Pancreas (tissue), 10 donors: ENCODE measurements at regions not wholly inside any gene's neighbourhood (a gene's known extent, or its start where the extent isn't known, plus 50 kb on each side); places are given as distances from the start of the nearest gene placed in this dataset.

Experiments used
- ATAC-seq, 4 donors: fragments of 200-7000 bp; cut with Tn5 transposase; one replicate each; pipeline versions ENCODE4 v1.8.0 to v1.9.1; 2020; ENCODE audit warnings: mild to moderate bottlenecking in 4 of 4, moderate library complexity in 4 of 4
- DNase-seq, 6 donors: peaks; one replicate each; pipeline ENCODE4 v3.0.0-alpha.2; 2020
- FAIRE-seq: peaks from 2 replicates; lab custom pipeline; 2012; peaks lifted over from hg19 to GRCh38; lab: Jason Lieb, UNC
- H3K27ac ChIP-seq, 4 donors: fragments of 200-600 bp; sonication (generic); 1 replicate in 3 of 4; 2 replicates in 1 of 4; pipeline versions ENCODE4 v1.5.0 to v1.8.0; 2020
- H3K27me3 ChIP-seq, 4 donors: fragments of 200-600 bp; one replicate each; pipeline ENCODE4 v1.8.0; 2021
- H3K36me3 ChIP-seq, 3 donors: fragments of 200-600 bp; sonication (generic) in 1 of 3; one replicate each; pipeline versions ENCODE4 v1.5.0 to v1.8.0; 2020 to 2021
- H3K4me1 ChIP-seq, 3 donors: fragments of 200-600 bp; one replicate each; pipeline ENCODE4 v1.8.0; 2021
- H3K4me3 ChIP-seq, 4 donors: fragments of 200-600 bp; sonication (generic) in 2 of 4; one replicate each; pipeline versions ENCODE4 v1.5.0 to v1.8.0; 2020 to 2021
- H3K9me3 ChIP-seq, 4 donors: fragments of 200-600 bp; one replicate each; pipeline ENCODE4 v1.8.0; 2021
- WGBS, 2 donors: extraction: QIAGEN DNeasy Blood & Tissue Kit; methylation state at CpG; one replicate each; pipeline ENCODE4 v1.1.7; 2013; 5-methylcytosine and 5-hydroxymethylcytosine counted together
- intact Hi-C, 3 donors: fragments of 100-400 bp; cut with DNase I; formaldehyde crosslinking; loops; one replicate each; pipeline versions ENCODE4 v1.11.1 to v1.14.2; 2022
- TF ChIP-seq, protein P1 (sequence below), 4 donors: fragments of 200-600 bp; sonication (generic) in 3 of 4; IDR thresholded peaks; one replicate each; pipeline versions ENCODE4 v1.5.0 to v1.8.0; 2021; ENCODE audit warnings: antibody characterized with exemption in 4 of 4
- donor health status: healthy with polysubstance abuse.
- donor health status: DM: no; HTN: no; CAD: no; lungs with moderate emphysema.
- donor health status: DM: no; HTN: no; CAD: no.
- donor health status: control.
- donor health status: control.
- donor health status: Bipolar disorder and iron deficiency.
- donor health status: DM: yes; HTN: yes; CAD: no.
- donor health status: DM: no; HTN: no; CAD: no.
- donor health status: DM: no; HTN: no; CAD: no.
- donor health status: DM: yes; HTN: yes; CAD: no.

DNA sequence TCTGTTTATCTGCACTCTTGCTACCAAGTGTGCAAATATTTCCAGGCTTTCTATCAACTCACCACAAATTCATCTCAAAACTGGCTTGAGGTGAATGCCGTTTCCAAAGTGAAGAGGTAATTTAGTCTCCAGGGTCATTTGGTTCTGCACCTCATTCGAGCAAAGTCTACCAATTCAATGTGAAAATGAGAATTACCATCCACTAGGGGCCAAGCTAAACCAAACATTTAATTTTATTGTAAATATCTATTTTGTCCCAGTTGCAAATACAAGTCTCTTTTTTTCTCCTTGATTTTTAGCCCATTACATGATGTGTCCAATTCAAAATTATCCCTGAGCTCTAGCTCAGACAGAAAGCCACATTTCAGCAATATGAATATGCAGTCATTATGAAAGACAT is 152.3 kb upstream of the PTBP2 start:
- H3K9me3 ChIP-seq = no peaks in the 10 kb centered on the region
- no peaks in the 10 kb centered on the region for H3K4me1 ChIP-seq
- TF ChIP-seq, protein P1, sequence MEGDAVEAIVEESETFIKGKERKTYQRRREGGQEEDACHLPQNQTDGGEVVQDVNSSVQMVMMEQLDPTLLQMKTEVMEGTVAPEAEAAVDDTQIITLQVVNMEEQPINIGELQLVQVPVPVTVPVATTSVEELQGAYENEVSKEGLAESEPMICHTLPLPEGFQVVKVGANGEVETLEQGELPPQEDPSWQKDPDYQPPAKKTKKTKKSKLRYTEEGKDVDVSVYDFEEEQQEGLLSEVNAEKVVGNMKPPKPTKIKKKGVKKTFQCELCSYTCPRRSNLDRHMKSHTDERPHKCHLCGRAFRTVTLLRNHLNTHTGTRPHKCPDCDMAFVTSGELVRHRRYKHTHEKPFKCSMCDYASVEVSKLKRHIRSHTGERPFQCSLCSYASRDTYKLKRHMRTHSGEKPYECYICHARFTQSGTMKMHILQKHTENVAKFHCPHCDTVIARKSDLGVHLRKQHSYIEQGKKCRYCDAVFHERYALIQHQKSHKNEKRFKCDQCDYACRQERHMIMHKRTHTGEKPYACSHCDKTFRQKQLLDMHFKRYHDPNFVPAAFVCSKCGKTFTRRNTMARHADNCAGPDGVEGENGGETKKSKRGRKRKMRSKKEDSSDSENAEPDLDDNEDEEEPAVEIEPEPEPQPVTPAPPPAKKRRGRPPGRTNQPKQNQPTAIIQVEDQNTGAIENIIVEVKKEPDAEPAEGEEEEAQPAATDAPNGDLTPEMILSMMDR (IDR thresholded peaks at IDR 0.05) = no peak
- no peak for DNase-seq
- no peak overlapping the region for H3K27ac ChIP-seq
- WGBS, 2 donors = 33 to 67% methylated on average over 2 of the region's 2 CpGs
- no peak for ATAC-seq
- intact Hi-C loops = no loop called here
- H3K27me3 ChIP-seq = no peaks in the 10 kb centered on the region
- FAIRE-seq = no peak
- no peak overlapping the region for H3K4me3 ChIP-seq
- H3K36me3 ChIP-seq = no peaks in the 10 kb centered on the region

DNA sequence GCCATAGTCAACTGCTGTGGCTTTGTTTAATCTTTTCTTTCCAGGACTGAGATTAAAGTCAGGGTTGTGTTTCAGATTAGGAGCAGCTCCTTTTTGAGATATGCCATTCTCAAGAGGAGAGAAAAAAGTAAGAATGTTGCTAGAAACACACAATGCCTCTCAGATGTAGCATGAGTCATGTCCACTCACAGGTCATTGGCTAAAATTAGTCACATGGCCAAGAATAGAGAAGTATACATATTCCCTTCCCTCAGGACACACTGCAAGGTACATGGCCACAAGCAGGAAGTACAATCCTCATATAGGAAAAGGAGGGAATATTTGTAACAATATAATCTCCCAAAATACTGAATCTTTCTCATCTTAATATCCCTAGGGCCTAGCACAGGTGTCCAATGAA is 141.9 kb upstream of the PTBP2 start:
- DNase-seq = no peak
- no peak for ATAC-seq
- TF ChIP-seq, protein P1 (IDR thresholded peaks at IDR 0.05) = no peak
- no peaks in the 10 kb centered on the region for H3K4me1 ChIP-seq
- H3K27me3 ChIP-seq = no peaks in the 10 kb centered on the region
- H3K27ac ChIP-seq = no peak overlapping the region
- H3K4me3 ChIP-seq = no peak overlapping the region
- H3K36me3 ChIP-seq = no peaks in the 10 kb centered on the region
- intact Hi-C loops = no loop called here
- H3K9me3 ChIP-seq = no peaks in the 10 kb centered on the region
- no peak for FAIRE-seq

DNA sequence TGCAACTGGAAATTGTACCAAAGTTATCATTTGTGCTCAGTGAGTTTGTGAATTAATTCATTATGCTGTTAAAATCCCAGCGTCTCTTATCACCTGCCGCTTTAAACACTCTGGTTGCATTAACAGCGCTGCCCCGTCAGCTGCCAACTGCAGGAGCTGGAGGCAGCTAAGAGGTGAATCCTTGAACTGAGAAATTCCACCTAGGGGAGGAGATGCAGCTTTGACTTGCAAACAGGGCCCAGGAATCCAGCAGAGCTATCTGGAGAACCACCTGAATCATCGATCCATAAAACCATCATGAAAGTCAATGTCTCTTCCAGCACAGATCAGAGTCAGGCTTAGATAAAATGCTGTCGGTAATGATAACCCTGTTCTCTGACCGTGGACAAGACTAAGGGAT is 140.7 kb upstream of the PTBP2 start:
- WGBS, 2 donors = 18 to 20% methylated on average over 7 of the region's 7 CpGs
- H3K27ac ChIP-seq = no peak overlapping the region
- no peaks in the 10 kb centered on the region for H3K27me3 ChIP-seq
- intact Hi-C loops = no loop called here
- TF ChIP-seq, protein P1 (IDR thresholded peaks at IDR 0.05) = no peak
- no peak overlapping the region for H3K4me3 ChIP-seq
- DNase-seq = no peak
- no peak for ATAC-seq
- no peaks in the 10 kb centered on the region for H3K9me3 ChIP-seq
- H3K4me1 ChIP-seq = no peaks in the 10 kb centered on the region
- H3K36me3 ChIP-seq = no peaks in the 10 kb centered on the region
- FAIRE-seq = no peak

DNA sequence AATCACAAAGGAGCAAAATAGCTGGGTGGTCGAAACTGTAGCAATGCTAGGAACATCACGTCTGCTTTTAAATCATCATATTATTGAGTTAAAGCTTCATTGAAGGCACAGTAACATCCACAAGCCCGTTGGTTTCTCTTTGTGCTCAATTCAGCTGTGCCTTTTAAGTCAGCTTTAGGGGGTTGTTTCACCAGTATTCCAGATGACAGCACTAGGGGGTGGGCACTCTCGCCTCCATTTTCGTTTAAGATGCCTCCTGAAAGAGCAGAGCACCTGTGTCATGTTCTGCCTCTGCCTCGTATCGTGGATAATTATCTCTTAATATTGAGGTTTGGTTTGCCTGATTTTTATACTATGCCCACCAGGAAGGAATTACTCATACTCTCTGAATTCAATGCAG is 139.8 kb upstream of the PTBP2 start:
- DNase-seq (no peak), ATAC-seq (no peak), FAIRE-seq (no peak)
- H3K9me3 ChIP-seq = no peaks in the 10 kb centered on the region
- TF ChIP-seq, protein P1 (IDR thresholded peaks at IDR 0.05) = no peak
- intact Hi-C loops = no loop called here
- H3K4me1 ChIP-seq = no peaks in the 10 kb centered on the region
- no peak overlapping the region for H3K27ac ChIP-seq
- no peak overlapping the region for H3K4me3 ChIP-seq
- no peaks in the 10 kb centered on the region for H3K36me3 ChIP-seq
- WGBS, 2 donors = 47 to 55% methylated on average over 7 of the region's 7 CpGs
- H3K27me3 ChIP-seq = no peaks in the 10 kb centered on the region

DNA sequence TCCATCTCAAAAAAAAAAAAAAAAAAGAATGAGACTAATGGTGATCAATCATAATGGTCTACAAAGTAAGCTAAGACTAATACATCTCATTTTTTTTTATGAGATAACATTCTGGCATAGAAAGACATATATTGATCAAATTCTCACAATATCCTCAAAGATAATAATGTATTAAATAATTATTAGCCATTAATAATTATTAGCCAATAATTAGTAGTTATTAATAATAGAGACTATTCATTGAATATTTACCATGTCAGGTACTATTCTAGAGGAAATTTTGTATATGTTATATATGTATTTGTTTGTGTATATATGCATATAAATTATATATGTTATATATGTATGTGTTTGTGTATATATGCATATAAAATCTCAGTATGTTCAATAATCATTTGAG is 137.7 kb upstream of the PTBP2 start:
- no peak for ATAC-seq

More for the DNA sequence above, 137.7 kb upstream of the PTBP2 start:
- H3K36me3 ChIP-seq = no peaks in the 10 kb centered on the region
- no peaks in the 10 kb centered on the region for H3K4me1 ChIP-seq
- H3K4me3 ChIP-seq = no peak overlapping the region
- FAIRE-seq = no peak
- H3K27ac ChIP-seq = no peak overlapping the region
- DNase-seq = no peak
- no peaks in the 10 kb centered on the region for H3K9me3 ChIP-seq
- intact Hi-C loops = no loop called here
- TF ChIP-seq, protein P1 (IDR thresholded peaks at IDR 0.05) = no peak
- H3K27me3 ChIP-seq = peaks cover 0 to 7% (median 0%) of the 10 kb centered on the region in 4 donors
